ENCODE measurements at regions not wholly inside any gene's neighbourhood (a gene's known extent, or its start where the extent isn't known, plus 50 kb on each side); places are given as distances from the start of the nearest gene placed in this dataset.

DNA sequence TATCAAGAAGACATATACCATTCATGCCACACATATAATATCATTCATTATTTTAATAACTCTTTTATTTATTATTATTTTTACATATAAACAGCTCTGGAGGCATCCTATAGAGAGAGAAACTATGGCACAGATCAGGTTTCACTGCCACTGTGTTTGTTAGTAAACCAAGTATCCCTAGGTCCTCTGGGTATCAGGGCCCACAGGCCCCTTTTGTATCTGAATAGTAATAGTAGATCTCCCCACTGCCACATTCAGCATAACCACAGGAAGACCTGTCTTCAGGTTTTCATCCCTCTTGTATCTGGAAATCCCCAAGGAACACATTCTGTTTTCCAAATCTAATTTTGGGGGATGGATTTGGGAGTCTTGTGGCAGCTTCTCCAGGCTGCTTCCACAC, 94.0 kb downstream of the SPATA31D1 start:
- H3K4me3 ChIP-seq (ENCODE audit: low read depth, low read length) = no peak overlapping the region
- no peak overlapping the region for H2AFZ ChIP-seq (ENCODE audit: insufficient read depth, low read length, poor library complexity)
- no peak overlapping the region for H3K4me2 ChIP-seq (ENCODE audit: low read length)
- H3K36me3 ChIP-seq (ENCODE audit: control insufficient read depth in 1 of 2, insufficient read depth in 2 of 2, low read length in 2 of 2) = no peaks in the 10 kb centered on the region
- no peak overlapping the region for H3K14ac ChIP-seq (ENCODE audit: low read length)
- H3K27me3 ChIP-seq (ENCODE audit: insufficient read depth, low read length) = no peaks in the 10 kb centered on the region
- no peak overlapping the region for H3K9ac ChIP-seq (ENCODE audit: low read length)
- no peaks in the 10 kb centered on the region for H3K79me2 ChIP-seq (ENCODE audit: control insufficient read depth, insufficient read depth, low read length, poor library complexity)
- H2BK12ac ChIP-seq (ENCODE audit: low read length) = no peak overlapping the region
- no peak overlapping the region for H3K4ac ChIP-seq (ENCODE audit: low read depth, low read length)
- H2BK5ac ChIP-seq (ENCODE audit: low read depth, low read length, poor library complexity) = no peak overlapping the region
- no peaks in the 10 kb centered on the region for H3K4me1 ChIP-seq (ENCODE audit: control insufficient read depth in 1 of 2, insufficient read depth in 2 of 2, low read length in 2 of 2)
- no peak overlapping the region for H2AK5ac ChIP-seq (ENCODE audit: low read length)
- no peaks in the 10 kb centered on the region for H3K79me1 ChIP-seq (ENCODE audit: low read length)
- no peak overlapping the region for H4K91ac ChIP-seq (ENCODE audit: low read depth, low read length)
- no peak overlapping the region for H3K23ac ChIP-seq (ENCODE audit: low read length)
- no peak overlapping the region for H3K27ac ChIP-seq (ENCODE audit: low read depth, low read length)
- no peak overlapping the region for H4K8ac ChIP-seq (ENCODE audit: low read depth, low read length)
- H2BK120ac ChIP-seq (ENCODE audit: insufficient read depth, low read length, poor library complexity) = no peak overlapping the region
- DNase-seq = no peak
- H3K9me3 ChIP-seq (ENCODE audit: insufficient read depth, low read depth, low read length) = no peaks in the 10 kb centered on the region
- H3K18ac ChIP-seq (ENCODE audit: low read length) = no peak overlapping the region
- no peak overlapping the region for H4K12ac ChIP-seq (ENCODE audit: low read depth, low read length)

DNA sequence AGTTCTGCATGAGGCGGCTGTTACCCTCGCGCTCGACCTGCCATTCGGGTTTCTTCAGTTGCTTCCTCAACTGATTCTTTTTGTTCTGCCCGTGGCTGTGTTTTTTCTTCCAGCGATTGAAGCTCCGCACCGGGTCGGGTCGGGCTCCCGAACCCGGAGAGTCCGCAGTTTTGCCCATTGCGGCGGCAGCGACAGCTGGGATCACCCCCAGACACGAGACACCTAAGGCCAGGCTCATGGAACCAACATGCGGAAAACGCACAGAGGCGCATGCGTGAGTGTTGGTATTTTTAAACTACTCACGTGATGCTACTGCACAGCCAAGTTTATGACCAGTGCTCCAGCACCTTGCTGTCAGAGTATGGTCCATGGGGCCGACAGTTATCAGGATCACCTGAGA, 100.0 kb downstream of the SPATA31D1 start:
- Histone ChIP-seq H4K12ac (ENCODE audit: low read depth, low read length) (no peak overlapping the region), H2AFZ (ENCODE audit: insufficient read depth, low read length, poor library complexity) (no peak overlapping the region), H3K27ac (ENCODE audit: low read depth, low read length) (no peak overlapping the region), H4K91ac (ENCODE audit: low read depth, low read length) (no peak overlapping the region), H2BK12ac (ENCODE audit: low read length) (no peak overlapping the region), H3K4ac (ENCODE audit: low read depth, low read length) (no peak overlapping the region), H3K27me3 (ENCODE audit: insufficient read depth, low read length) (no peaks in the 10 kb centered on the region), H3K23ac (ENCODE audit: low read length) (no peak overlapping the region), H3K79me2 (ENCODE audit: control insufficient read depth, insufficient read depth, low read length, poor library complexity) (no peaks in the 10 kb centered on the region), H2BK120ac (ENCODE audit: insufficient read depth, low read length, poor library complexity) (no peak overlapping the region), H3K18ac (ENCODE audit: low read length) (no peak overlapping the region), H2BK5ac (ENCODE audit: low read depth, low read length, poor library complexity) (no peak overlapping the region), H3K4me2 (ENCODE audit: low read length) (no peak overlapping the region), H3K4me3 (ENCODE audit: low read depth, low read length) (no peak overlapping the region), H3K36me3 (ENCODE audit: control insufficient read depth in 1 of 2, insufficient read depth in 2 of 2, low read length in 2 of 2) (no peaks in the 10 kb centered on the region), H3K9ac (ENCODE audit: low read length) (no peak overlapping the region), H4K8ac (ENCODE audit: low read depth, low read length) (no peak overlapping the region), H3K4me1 (ENCODE audit: control insufficient read depth in 1 of 2, insufficient read depth in 2 of 2, low read length in 2 of 2) (no peaks in the 10 kb centered on the region), H2AK5ac (ENCODE audit: low read length) (no peak overlapping the region), H3K79me1 (ENCODE audit: low read length) (no peaks in the 10 kb centered on the region), H3K9me3 (ENCODE audit: insufficient read depth, low read depth, low read length) (no peaks in the 10 kb centered on the region), H3K14ac (ENCODE audit: low read length) (no peak overlapping the region)
- no peak for DNase-seq
- WGBS (ENCODE audit: extremely low coverage, insufficient coverage, insufficient read length) = no CpG with 5 or more reads among the region's 24 CpGs

DNA sequence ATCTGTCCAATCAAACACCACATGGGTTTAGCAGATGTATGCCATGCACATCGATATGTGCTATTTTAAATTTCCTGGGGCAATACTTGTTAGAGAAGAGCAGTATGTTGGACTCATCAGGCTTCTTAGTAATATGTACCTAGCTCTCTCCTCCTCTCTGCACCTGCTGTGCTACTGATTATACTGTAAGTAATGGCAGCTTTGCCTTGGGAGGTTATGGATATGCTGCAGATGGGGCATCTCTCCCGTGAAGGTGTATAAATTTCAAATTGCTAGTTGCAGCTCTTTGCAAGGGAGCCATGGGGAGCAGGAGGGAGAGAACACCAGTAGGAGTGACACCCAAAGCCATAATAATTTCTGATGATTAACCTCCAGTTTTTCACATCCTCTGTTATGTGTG, 101.5 kb downstream of the SPATA31D1 start:
- Histone ChIP-seq H3K27me3 (ENCODE audit: insufficient read depth, low read length) (no peaks in the 10 kb centered on the region), H3K9me3 (ENCODE audit: insufficient read depth, low read depth, low read length) (no peaks in the 10 kb centered on the region), H2BK12ac (ENCODE audit: low read length) (no peak overlapping the region), H2AK5ac (ENCODE audit: low read length) (no peak overlapping the region), H4K91ac (ENCODE audit: low read depth, low read length) (no peak overlapping the region), H3K9ac (ENCODE audit: low read length) (no peak overlapping the region), H2BK120ac (ENCODE audit: insufficient read depth, low read length, poor library complexity) (no peak overlapping the region), H3K4me2 (ENCODE audit: low read length) (no peak overlapping the region), H3K4ac (ENCODE audit: low read depth, low read length) (no peak overlapping the region), H3K14ac (ENCODE audit: low read length) (no peak overlapping the region), H2AFZ (ENCODE audit: insufficient read depth, low read length, poor library complexity) (no peak overlapping the region), H3K23ac (ENCODE audit: low read length) (no peak overlapping the region), H4K8ac (ENCODE audit: low read depth, low read length) (no peak overlapping the region), H3K79me1 (ENCODE audit: low read length) (no peaks in the 10 kb centered on the region), H2BK5ac (ENCODE audit: low read depth, low read length, poor library complexity) (no peak overlapping the region), H3K4me3 (ENCODE audit: low read depth, low read length) (no peak overlapping the region), H3K4me1 (ENCODE audit: control insufficient read depth in 1 of 2, insufficient read depth in 2 of 2, low read length in 2 of 2) (no peaks in the 10 kb centered on the region), H3K18ac (ENCODE audit: low read length) (no peak overlapping the region), H3K36me3 (ENCODE audit: control insufficient read depth in 1 of 2, insufficient read depth in 2 of 2, low read length in 2 of 2) (no peaks in the 10 kb centered on the region), H4K12ac (ENCODE audit: low read depth, low read length) (no peak overlapping the region), H3K27ac (ENCODE audit: low read depth, low read length) (no peak overlapping the region), H3K79me2 (ENCODE audit: control insufficient read depth, insufficient read depth, low read length, poor library complexity) (no peaks in the 10 kb centered on the region)
- no CpG with 5 or more reads among the region's 2 CpGs for WGBS (ENCODE audit: extremely low coverage, insufficient coverage, insufficient read length)
- DNase-seq = no peak

DNA sequence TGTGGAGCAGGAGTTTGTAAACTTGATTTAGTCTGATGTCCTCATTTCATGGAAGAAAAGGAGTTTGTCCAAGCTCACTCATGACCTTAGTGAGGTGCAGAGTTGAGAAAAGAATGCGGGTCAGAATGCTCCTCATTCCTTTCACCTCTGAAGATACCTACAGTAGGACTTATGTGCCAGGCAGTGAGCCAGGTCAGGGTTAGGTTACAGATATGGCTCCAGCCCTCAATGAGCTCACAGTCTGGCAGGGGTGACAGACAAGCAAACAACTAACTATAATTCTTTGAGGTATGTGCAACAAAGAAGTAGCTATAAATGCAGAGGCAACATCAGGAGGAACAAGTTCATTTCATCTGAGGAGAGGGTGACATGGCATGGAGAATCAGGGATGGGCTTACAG, 102.5 kb downstream of the SPATA31D1 start:
- Histone ChIP-seq H3K4me1 (ENCODE audit: control insufficient read depth in 1 of 2, insufficient read depth in 2 of 2, low read length in 2 of 2) (no peaks in the 10 kb centered on the region), H3K4me3 (ENCODE audit: low read depth, low read length) (no peak overlapping the region), H4K8ac (ENCODE audit: low read depth, low read length) (no peak overlapping the region), H3K4ac (ENCODE audit: low read depth, low read length) (no peak overlapping the region), H4K91ac (ENCODE audit: low read depth, low read length) (no peak overlapping the region), H3K79me1 (ENCODE audit: low read length) (no peaks in the 10 kb centered on the region), H3K36me3 (ENCODE audit: control insufficient read depth in 1 of 2, insufficient read depth in 2 of 2, low read length in 2 of 2) (no peaks in the 10 kb centered on the region), H3K27me3 (ENCODE audit: insufficient read depth, low read length) (no peaks in the 10 kb centered on the region), H2BK5ac (ENCODE audit: low read depth, low read length, poor library complexity) (no peak overlapping the region), H2BK12ac (ENCODE audit: low read length) (no peak overlapping the region), H3K9me3 (ENCODE audit: insufficient read depth, low read depth, low read length) (no peaks in the 10 kb centered on the region), H3K79me2 (ENCODE audit: control insufficient read depth, insufficient read depth, low read length, poor library complexity) (no peaks in the 10 kb centered on the region), H2AK5ac (ENCODE audit: low read length) (no peak overlapping the region), H3K9ac (ENCODE audit: low read length) (no peak overlapping the region), H4K12ac (ENCODE audit: low read depth, low read length) (no peak overlapping the region), H3K18ac (ENCODE audit: low read length) (no peak overlapping the region), H3K4me2 (ENCODE audit: low read length) (no peak overlapping the region), H2AFZ (ENCODE audit: insufficient read depth, low read length, poor library complexity) (no peak overlapping the region), H3K23ac (ENCODE audit: low read length) (no peak overlapping the region), H2BK120ac (ENCODE audit: insufficient read depth, low read length, poor library complexity) (no peak overlapping the region), H3K14ac (ENCODE audit: low read length) (no peak overlapping the region), H3K27ac (ENCODE audit: low read depth, low read length) (no peak overlapping the region)
- no CpG with 5 or more reads among the region's 1 CpG for WGBS (ENCODE audit: extremely low coverage, insufficient coverage, insufficient read length)
- DNase-seq = no peak

DNA sequence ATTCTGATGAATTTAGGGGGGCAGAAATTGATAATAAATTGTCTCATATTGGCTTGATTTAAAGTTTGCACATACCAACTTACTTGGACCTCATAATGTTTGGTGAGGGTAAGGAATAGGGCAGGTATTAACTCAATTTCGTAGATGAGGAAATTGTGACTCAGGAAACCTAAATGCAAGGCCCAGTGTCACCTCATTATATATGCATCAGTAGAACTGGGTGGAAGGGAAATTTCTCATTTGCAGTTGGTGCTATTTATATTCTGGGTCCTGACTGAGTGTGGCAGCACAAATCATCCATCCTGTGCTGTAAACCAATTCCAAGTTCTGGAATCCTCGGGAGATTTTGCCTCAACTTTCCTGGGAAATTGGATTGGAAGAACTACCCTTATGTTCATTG, 103.0 kb downstream of the SPATA31D1 start:
- Histone ChIP-seq H4K91ac (ENCODE audit: low read depth, low read length) (no peak overlapping the region), H4K12ac (ENCODE audit: low read depth, low read length) (no peak overlapping the region), H3K79me1 (ENCODE audit: low read length) (no peaks in the 10 kb centered on the region), H3K9me3 (ENCODE audit: insufficient read depth, low read depth, low read length) (no peaks in the 10 kb centered on the region), H3K4ac (ENCODE audit: low read depth, low read length) (no peak overlapping the region), H4K8ac (ENCODE audit: low read depth, low read length) (no peak overlapping the region), H3K79me2 (ENCODE audit: control insufficient read depth, insufficient read depth, low read length, poor library complexity) (no peaks in the 10 kb centered on the region), H3K27me3 (ENCODE audit: insufficient read depth, low read length) (no peaks in the 10 kb centered on the region), H3K27ac (ENCODE audit: low read depth, low read length) (no peak overlapping the region), H3K4me3 (ENCODE audit: low read depth, low read length) (no peak overlapping the region), H3K23ac (ENCODE audit: low read length) (no peak overlapping the region), H3K36me3 (ENCODE audit: control insufficient read depth in 1 of 2, insufficient read depth in 2 of 2, low read length in 2 of 2) (no peaks in the 10 kb centered on the region), H2BK5ac (ENCODE audit: low read depth, low read length, poor library complexity) (no peak overlapping the region), H3K9ac (ENCODE audit: low read length) (no peak overlapping the region), H2AFZ (ENCODE audit: insufficient read depth, low read length, poor library complexity) (no peak overlapping the region), H2BK120ac (ENCODE audit: insufficient read depth, low read length, poor library complexity) (no peak overlapping the region), H2AK5ac (ENCODE audit: low read length) (no peak overlapping the region), H3K18ac (ENCODE audit: low read length) (no peak overlapping the region), H2BK12ac (ENCODE audit: low read length) (no peak overlapping the region), H3K4me1 (ENCODE audit: control insufficient read depth in 1 of 2, insufficient read depth in 2 of 2, low read length in 2 of 2) (no peaks in the 10 kb centered on the region), H3K14ac (ENCODE audit: low read length) (no peak overlapping the region), H3K4me2 (ENCODE audit: low read length) (no peak overlapping the region)
- no peak for DNase-seq
- no CpG with 5 or more reads among the region's 2 CpGs for WGBS (ENCODE audit: extremely low coverage, insufficient coverage, insufficient read length)

Data from trophoblast cell (in vitro differentiated cells and primary cell).